ENCODE measurements at regions not wholly inside any gene's neighbourhood (a gene's known extent, or its start where the extent isn't known, plus 50 kb on each side); places are given as distances from the start of the nearest gene placed in this dataset.

GRCh38 chr1:103953386-103953785 is 203.7 kb downstream of the AMY1C start:
- H3K9ac ChIP-seq (ENCODE audit: low read depth in 1 of 2, low read length in 2 of 2) = no peak overlapping the region
- 60% methylated on average over 4 of the region's 4 CpGs for WGBS

More at GRCh38 chr1:103953386-103953785, 203.7 kb downstream of the AMY1C start:
- TF ChIP-seq, protein P1, sequence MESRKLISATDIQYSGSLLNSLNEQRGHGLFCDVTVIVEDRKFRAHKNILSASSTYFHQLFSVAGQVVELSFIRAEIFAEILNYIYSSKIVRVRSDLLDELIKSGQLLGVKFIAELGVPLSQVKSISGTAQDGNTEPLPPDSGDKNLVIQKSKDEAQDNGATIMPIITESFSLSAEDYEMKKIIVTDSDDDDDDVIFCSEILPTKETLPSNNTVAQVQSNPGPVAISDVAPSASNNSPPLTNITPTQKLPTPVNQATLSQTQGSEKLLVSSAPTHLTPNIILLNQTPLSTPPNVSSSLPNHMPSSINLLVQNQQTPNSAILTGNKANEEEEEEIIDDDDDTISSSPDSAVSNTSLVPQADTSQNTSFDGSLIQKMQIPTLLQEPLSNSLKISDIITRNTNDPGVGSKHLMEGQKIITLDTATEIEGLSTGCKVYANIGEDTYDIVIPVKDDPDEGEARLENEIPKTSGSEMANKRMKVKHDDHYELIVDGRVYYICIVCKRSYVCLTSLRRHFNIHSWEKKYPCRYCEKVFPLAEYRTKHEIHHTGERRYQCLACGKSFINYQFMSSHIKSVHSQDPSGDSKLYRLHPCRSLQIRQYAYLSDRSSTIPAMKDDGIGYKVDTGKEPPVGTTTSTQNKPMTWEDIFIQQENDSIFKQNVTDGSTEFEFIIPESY (IDR thresholded peaks at IDR 0.05) = no peak
- TF ChIP-seq RXRA (IDR thresholded peaks at IDR 0.05) (no peak), ATF3 (IDR thresholded peaks at IDR 0.05) (no peak), REST (IDR thresholded peaks at IDR 0.05) (no peak), JUND (IDR thresholded peaks at IDR 0.05) (no peak), SP1 (IDR thresholded peaks at IDR 0.05) (no peak), HNF4A (conservative IDR thresholded peaks at IDR 0.05) (no peak), NR2F2 (IDR thresholded peaks at IDR 0.05) (no peak)
- TF ChIP-seq, protein P2, sequence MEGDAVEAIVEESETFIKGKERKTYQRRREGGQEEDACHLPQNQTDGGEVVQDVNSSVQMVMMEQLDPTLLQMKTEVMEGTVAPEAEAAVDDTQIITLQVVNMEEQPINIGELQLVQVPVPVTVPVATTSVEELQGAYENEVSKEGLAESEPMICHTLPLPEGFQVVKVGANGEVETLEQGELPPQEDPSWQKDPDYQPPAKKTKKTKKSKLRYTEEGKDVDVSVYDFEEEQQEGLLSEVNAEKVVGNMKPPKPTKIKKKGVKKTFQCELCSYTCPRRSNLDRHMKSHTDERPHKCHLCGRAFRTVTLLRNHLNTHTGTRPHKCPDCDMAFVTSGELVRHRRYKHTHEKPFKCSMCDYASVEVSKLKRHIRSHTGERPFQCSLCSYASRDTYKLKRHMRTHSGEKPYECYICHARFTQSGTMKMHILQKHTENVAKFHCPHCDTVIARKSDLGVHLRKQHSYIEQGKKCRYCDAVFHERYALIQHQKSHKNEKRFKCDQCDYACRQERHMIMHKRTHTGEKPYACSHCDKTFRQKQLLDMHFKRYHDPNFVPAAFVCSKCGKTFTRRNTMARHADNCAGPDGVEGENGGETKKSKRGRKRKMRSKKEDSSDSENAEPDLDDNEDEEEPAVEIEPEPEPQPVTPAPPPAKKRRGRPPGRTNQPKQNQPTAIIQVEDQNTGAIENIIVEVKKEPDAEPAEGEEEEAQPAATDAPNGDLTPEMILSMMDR (IDR thresholded peaks at IDR 0.05; ENCODE audit: low read depth, low read length, missing input control) = no peak
- TF ChIP-seq, protein P3, sequence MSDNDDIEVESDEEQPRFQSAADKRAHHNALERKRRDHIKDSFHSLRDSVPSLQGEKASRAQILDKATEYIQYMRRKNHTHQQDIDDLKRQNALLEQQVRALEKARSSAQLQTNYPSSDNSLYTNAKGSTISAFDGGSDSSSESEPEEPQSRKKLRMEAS (IDR thresholded peaks at IDR 0.05) = no peak
- Histone ChIP-seq H3K4me1 (ENCODE audit: control insufficient read depth in 4 of 4, insufficient read depth in 4 of 4, low read length in 3 of 4) (no peaks in the 10 kb centered on the region), H3K27me3 (ENCODE audit: control insufficient read depth in 4 of 4, insufficient read depth in 4 of 4, low read length in 3 of 4) (no peaks in the 10 kb centered on the region), H3K9me3 (ENCODE audit: control insufficient read depth in 4 of 4, low read length in 3 of 4) (no peaks in the 10 kb centered on the region), H3K27ac (ENCODE audit: low read depth in 1 of 2, low read length in 2 of 2) (no peak overlapping the region), H3K4me3 (ENCODE audit: low read depth in 1 of 3, low read length in 3 of 3) (no peak overlapping the region), H3K36me3 (ENCODE audit: control insufficient read depth in 4 of 4, insufficient read depth in 3 of 4, low read depth in 1 of 4, low read length in 3 of 4) (no peaks in the 10 kb centered on the region)
- no peak for DNase-seq (ENCODE audit: low spot score)

Data from liver (tissue), 8 donors.